H9 (cell line): ENCODE measurements at regions not wholly inside any gene's neighbourhood (a gene's known extent, or its start where the extent isn't known, plus 50 kb on each side); places are given as distances from the start of the nearest gene placed in this dataset.

Experiments
- DNase-seq: peaks from one replicate; pipeline ENCODE4 v3.0.0-alpha.2; 2017
- H2AFZ ChIP-seq: one replicate; pipeline ENCODE4 v1.6.1; 2013; ENCODE audit warnings: mild to moderate bottlenecking, low read length, control low read depth, moderate library complexity
- H2AK5ac ChIP-seq: 2 replicates; pipeline ENCODE4 v1.6.1; 2013; ENCODE audit warnings: low read length, control low read depth, mixed read lengths; ENCODE audit not compliant: insufficient read length
- H2BK120ac ChIP-seq: one replicate; pipeline ENCODE4 v1.6.1; 2013; ENCODE audit warnings: low read depth, mild to moderate bottlenecking, low read length, control low read depth, inconsistent platforms; ENCODE audit not compliant: poor library complexity, severe bottlenecking
- H2BK12ac ChIP-seq: 2 replicates; pipeline ENCODE4 v1.6.1; 2013; ENCODE audit warnings: low read length, control low read depth, mixed read lengths, low read depth; ENCODE audit not compliant: insufficient read length
- H2BK15ac ChIP-seq: 2 replicates; pipeline ENCODE4 v1.6.1; 2013; ENCODE audit warnings: low read depth, low read length, control low read depth
- H2BK20ac ChIP-seq: one replicate; pipeline ENCODE4 v1.6.1; 2013; ENCODE audit warnings: low read depth, mild to moderate bottlenecking, low read length, control low read depth, inconsistent platforms; ENCODE audit not compliant: poor library complexity, severe bottlenecking
- H2BK5ac ChIP-seq: 2 replicates; pipeline ENCODE4 v1.6.1; 2013; ENCODE audit warnings: low read length, control low read depth, mixed read lengths; ENCODE audit not compliant: insufficient read length
- H3K14ac ChIP-seq: 2 replicates; pipeline ENCODE4 v1.6.1; 2013; ENCODE audit warnings: low read length, control low read depth; ENCODE audit not compliant: insufficient read depth
- H3K18ac ChIP-seq: 2 replicates; pipeline ENCODE4 v1.6.1; 2013; ENCODE audit warnings: low read depth, mild to moderate bottlenecking, mixed read lengths, low read length, control low read depth; ENCODE audit not compliant: insufficient read length
- H3K23ac ChIP-seq: 2 replicates; pipeline ENCODE4 v1.6.1; 2013; ENCODE audit warnings: low read length, control low read depth, mixed read lengths, low read depth; ENCODE audit not compliant: insufficient read length
- H3K23me2 ChIP-seq: 2 replicates; pipeline ENCODE4 v1.6.1; 2013; ENCODE audit warnings: low read depth, mild to moderate bottlenecking, mixed read lengths, low read length, control low read depth; ENCODE audit not compliant: insufficient read length, poor library complexity, severe bottlenecking
- H3K27ac ChIP-seq: 2 replicates; pipeline ENCODE4 v1.5.1; 2013; ENCODE audit warnings: low read length, control low read depth, mixed read lengths, low read depth; ENCODE audit not compliant: insufficient read length
- H3K27me3 ChIP-seq: 2 replicates; pipeline ENCODE4 v1.6.1; 2013; ENCODE audit warnings: low read length, control low read depth, inconsistent platforms; ENCODE audit not compliant: insufficient read depth
- H3K4ac ChIP-seq: 2 replicates; pipeline ENCODE4 v1.6.1; 2013; ENCODE audit warnings: low read depth, mild to moderate bottlenecking, control low read depth, inconsistent platforms, low read length, moderate library complexity
- H3K4me1 ChIP-seq: 2 replicates; pipeline ENCODE4 v1.6.1; 2013; ENCODE audit warnings: low read length, control low read depth, inconsistent platforms; ENCODE audit not compliant: insufficient read depth
- H3K4me2 ChIP-seq: 2 replicates; pipeline ENCODE4 v1.6.1; 2013; ENCODE audit warnings: low read length, control low read depth, mixed read lengths; ENCODE audit not compliant: insufficient read length, insufficient read depth
- H3K56ac ChIP-seq: 2 replicates; pipeline ENCODE4 v1.6.1; 2013; ENCODE audit warnings: low read depth, mild to moderate bottlenecking, mixed read lengths, low read length, control low read depth; ENCODE audit not compliant: insufficient read length
- H3K79me1 ChIP-seq: 2 replicates; pipeline ENCODE4 v1.6.1; 2013; ENCODE audit warnings: low read depth, mild to moderate bottlenecking, moderate library complexity, low read length, control low read depth, inconsistent platforms; ENCODE audit not compliant: insufficient read depth, poor library complexity, severe bottlenecking
- H3K79me2 ChIP-seq: 2 replicates; pipeline ENCODE4 v1.6.1; 2013; ENCODE audit warnings: low read length, control low read depth, inconsistent platforms; ENCODE audit not compliant: insufficient read depth
- H3K9ac ChIP-seq: 2 replicates; pipeline ENCODE4 v1.6.1; 2013; ENCODE audit warnings: low read length, control low read depth, mixed read lengths; ENCODE audit not compliant: insufficient read length; ENCODE audit errors: extremely low read depth
- H3K9me3 ChIP-seq: one replicate; pipeline ENCODE4 v1.6.1; 2013; ENCODE audit warnings: low read depth, low read length, inconsistent platforms; ENCODE audit not compliant: control insufficient read depth
- H3T11ph ChIP-seq: one replicate; pipeline ENCODE4 v1.6.1; 2013; ENCODE audit warnings: mild to moderate bottlenecking, low read length, control low read depth, inconsistent platforms
- H4K20me1 ChIP-seq: one replicate; pipeline ENCODE4 v1.6.1; 2013; ENCODE audit not compliant: control insufficient read depth, insufficient read length, insufficient read depth
- H4K5ac ChIP-seq: 2 replicates; pipeline ENCODE4 v1.6.1; 2013; ENCODE audit warnings: low read depth, mild to moderate bottlenecking, mixed read lengths, low read length, control low read depth; ENCODE audit not compliant: insufficient read length
- H4K8ac ChIP-seq: replicated peaks from 2 replicates; pipeline ENCODE4 v1.6.1; 2013; ENCODE audit warnings: low read length, control low read depth, mixed read lengths, low read depth; ENCODE audit not compliant: insufficient read length
- H4K91ac ChIP-seq: 2 replicates; pipeline ENCODE4 v1.6.1; 2013; ENCODE audit warnings: low read depth, mild to moderate bottlenecking, moderate library complexity, mixed read lengths, low read length, control low read depth; ENCODE audit not compliant: insufficient read length
- H3K27ac Mint-ChIP-seq, 3 experiments: 2 replicates in 2 of 3; 3 replicates in 1 of 3; pipeline ENCODE4 v1.8.0; 2020 to 2021; ENCODE audit warnings: mixed read lengths in 3 of 3, mild to moderate bottlenecking in 1 of 3, moderate library complexity in 1 of 3
- H3K27me3 Mint-ChIP-seq: 2 replicates; pipeline ENCODE4 v1.8.0; 2021; ENCODE audit warnings: low read depth, mild to moderate bottlenecking, moderate library complexity, mixed read lengths
- H3K36me3 Mint-ChIP-seq, 3 experiments: 2 replicates in 2 of 3; 3 replicates in 1 of 3; pipeline ENCODE4 v1.8.0; 2020 to 2021; ENCODE audit warnings: low read depth in 3 of 3, mixed read lengths in 3 of 3; ENCODE audit not compliant: insufficient read depth in 1 of 3
- H3K4me1 Mint-ChIP-seq, 2 experiments: 2 replicates each; pipeline ENCODE4 v1.8.0; 2020; ENCODE audit warnings: mixed read lengths in 2 of 2
- H3K4me3 Mint-ChIP-seq, 2 experiments: 2 replicates in 1 of 2; 3 replicates in 1 of 2; pipeline ENCODE4 v1.8.0; 2020 to 2021; ENCODE audit warnings: mild to moderate bottlenecking in 2 of 2, mixed read lengths in 2 of 2, moderate library complexity in 1 of 2
- H3K9me3 Mint-ChIP-seq, 2 experiments: 2 replicates in 1 of 2; 3 replicates in 1 of 2; pipeline ENCODE4 v1.8.0; 2020; ENCODE audit warnings: mild to moderate bottlenecking in 2 of 2, mixed read lengths in 2 of 2, moderate library complexity in 1 of 2
- CTCF ChIP-seq: fragments of 200-600 bp; sonication (generic); conservative IDR thresholded peaks from 3 replicates; pipeline ENCODE4 v1.8.0; 2021; ENCODE audit warnings: antibody characterized with exemption, mild to moderate bottlenecking
- WGBS: extraction: QIAGEN DNeasy Blood & Tissue Kit; methylation state at CpG from one replicate; pipeline ENCODE4 v1.1.7; 2013; ENCODE audit warnings: missing lambda C conversion rate, low lambda C conversion rate, mixed read lengths; ENCODE audit not compliant: insufficient read length; ENCODE audit errors: extremely low coverage; 5-methylcytosine and 5-hydroxymethylcytosine counted together

DNA sequence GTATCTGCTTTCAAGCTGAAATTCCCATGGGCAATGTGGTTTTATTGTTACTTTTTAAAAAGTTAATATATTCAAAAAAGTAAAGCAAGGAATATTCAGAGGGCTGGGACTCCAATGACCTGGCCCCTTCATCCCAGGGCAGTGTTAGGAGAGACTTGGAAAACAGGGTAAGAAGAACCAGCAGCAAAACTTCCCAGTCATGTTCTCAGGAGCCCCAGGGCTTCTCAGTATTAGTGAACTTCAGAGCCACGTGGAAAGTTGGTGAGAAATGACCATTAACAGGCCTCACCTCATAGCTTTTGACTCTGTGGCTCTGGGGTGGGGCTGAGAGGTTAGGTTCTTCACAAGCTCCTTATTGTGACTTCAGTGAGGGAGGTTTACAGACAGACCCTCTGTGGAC, 230.4 kb upstream of the KCNG1 start:
- peaks cover 11 to 15% of the 10 kb centered on the region in 2 experiments for H3K9me3 Mint-ChIP-seq
- Histone ChIP-seq H3K4me2 (no peak overlapping the region), H3K4ac (no peak overlapping the region), H3K9me3 (no peaks in the 10 kb centered on the region), H4K91ac (no peak overlapping the region), H3K23ac (no peak overlapping the region), H2BK5ac (no peak overlapping the region), H3K9ac (no peak overlapping the region), H2BK12ac (no peak overlapping the region), H3K79me1 (no peaks in the 10 kb centered on the region), H2BK20ac (no peak overlapping the region), H3K4me1 (no peaks in the 10 kb centered on the region), H3K27me3 (no peaks in the 10 kb centered on the region), H4K8ac (no peak overlapping the region), H4K20me1 (no peaks in the 10 kb centered on the region), H3K18ac (no peak overlapping the region), H3K79me2 (no peaks in the 10 kb centered on the region), H2BK15ac (no peak overlapping the region), H2BK120ac (no peak overlapping the region), H4K5ac (no peak overlapping the region), H3K56ac (no peak overlapping the region), H2AK5ac (no peak overlapping the region), H3K14ac (no peak overlapping the region), H3K27ac (no peak overlapping the region), H3K23me2 (no peaks in the 10 kb centered on the region), H3T11ph (no peak overlapping the region), H2AFZ (no peak overlapping the region)
- TF ChIP-seq CTCF = no peak
- no peak overlapping the region for H3K27ac Mint-ChIP-seq
- no peak overlapping the region for H3K4me3 Mint-ChIP-seq
- no CpG with 5 or more reads among the region's 1 CpG for WGBS
- peaks cover 16 to 19% of the 10 kb centered on the region in 2 experiments for H3K4me1 Mint-ChIP-seq
- H3K27me3 Mint-ChIP-seq = peaks cover 3% of the 10 kb centered on the region; the same call in 1 of the 2 replicates
- DNase-seq = no peak
- H3K36me3 Mint-ChIP-seq = peaks cover 4 to 13% (median 11%) of the 10 kb centered on the region in 3 experiments; a peak in 5 of 7 replicates
